PC-3 (cell line): ENCODE measurements at regions not wholly inside any gene's neighbourhood (a gene's known extent, or its start where the extent isn't known, plus 50 kb on each side); places are given as distances from the start of the nearest gene placed in this dataset.
"Not testable (repeated sequence)": the region's sequence is repeated elsewhere in the genome, so short reads cannot be mapped to it uniquely, and the experiment has no call there.

Experiments used
- ATAC-seq: fragments of 200-7000 bp; cut with Tn5 transposase; 2 replicates; pipeline ENCODE4 v1.9.1; 2020; ENCODE audit warnings: mild to moderate bottlenecking, moderate library complexity
- BruUV-seq: library from RNA; stranded (reverse); fragments of 400-500 nt; replicated peaks from 2 replicates; lab custom pipeline; 2021; lab: Mats Ljungman, UMichigan
- CTCF ChIA-PET: fragments of 300-600 bp; sonication (Branson Sonifier 250); formaldehyde crosslinking; loops from one replicate; lab custom pipeline; 2022; ENCODE audit warnings: antibody characterized with exemption; lab: Charles Lee
- POLR2A ChIA-PET: fragments of 300-600 bp; sonication (Branson Sonifier 250); formaldehyde crosslinking; loops from one replicate; lab custom pipeline; 2022; ENCODE audit warnings: antibody characterized with exemption; ENCODE audit not compliant: unreplicated experiment; lab: Charles Lee
- DNase-seq: peaks from one replicate; pipeline ENCODE4 v3.0.0-alpha.2; 2015
- H2AFZ ChIP-seq: fragments of 300-600 bp; sonication (generic); 2 replicates; pipeline ENCODE4 v1.6.0; 2016; ENCODE audit warnings: antibody characterized with exemption, low read length
- H3F3A ChIP-seq: fragments of 300-600 bp; sonication (generic); one replicate; pipeline ENCODE4 v1.6.0; 2017; ENCODE audit warnings: antibody characterized with exemption, low read length, control low read depth, mild to moderate bottlenecking; ENCODE audit not compliant: unreplicated experiment
- H3K27ac ChIP-seq: fragments of 300-600 bp; sonication (generic); 2 replicates; pipeline ENCODE4 v1.5.1; 2016; ENCODE audit warnings: mild to moderate bottlenecking, low read length
- H3K27me3 ChIP-seq: fragments of 300-600 bp; sonication (generic); 2 replicates; pipeline ENCODE4 v1.6.1; 2016; ENCODE audit warnings: low read length, mixed read lengths
- H3K36me3 ChIP-seq: fragments of 300-600 bp; sonication (generic); 2 replicates; pipeline ENCODE4 v1.6.1; 2016; ENCODE audit warnings: low read depth, mixed run types, low read length, mixed read lengths
- H3K4me1 ChIP-seq: fragments of 300-600 bp; sonication (generic); 2 replicates; pipeline ENCODE4 v1.5.1; 2016; ENCODE audit warnings: low read length; ENCODE audit not compliant: insufficient read depth
- H3K4me2 ChIP-seq: fragments of 300-600 bp; sonication (generic); 2 replicates; pipeline ENCODE4 v1.6.0; 2016; ENCODE audit warnings: low read length
- H3K4me3 ChIP-seq: fragments of 300-600 bp; sonication (generic); 2 replicates; pipeline ENCODE4 v1.5.1; 2016; ENCODE audit warnings: mild to moderate bottlenecking, low read length, mixed read lengths
- H3K79me2 ChIP-seq: fragments of 300-600 bp; sonication (generic); 2 replicates; pipeline ENCODE4 v1.6.1; 2017; ENCODE audit warnings: low read length, mixed read lengths
- H3K9ac ChIP-seq: fragments of 300-600 bp; sonication (generic); 2 replicates; pipeline ENCODE4 v1.6.0; 2016; ENCODE audit warnings: mild to moderate bottlenecking, low read length
- H3K9me2 ChIP-seq: fragments of 300-600 bp; sonication (generic); replicated peaks from 2 replicates; pipeline ENCODE4 v1.6.1; 2016; ENCODE audit warnings: mixed run types, low read length, mixed read lengths
- H3K9me3 ChIP-seq: fragments of 300-600 bp; sonication (generic); 2 replicates; pipeline ENCODE4 v1.6.1; 2016; ENCODE audit warnings: low read length, mixed read lengths
- H4K20me1 ChIP-seq: fragments of 300-600 bp; sonication (generic); 2 replicates; pipeline ENCODE4 v1.6.1; 2016; ENCODE audit warnings: low read length, mixed read lengths
- EZH2 ChIP-seq: fragments of 300-600 bp; sonication (generic); IDR thresholded peaks from one replicate; pipeline ENCODE4 v1.6.1; 2017; ENCODE audit warnings: antibody characterized with exemption, mild to moderate bottlenecking, low read length; ENCODE audit not compliant: unreplicated experiment
- EZH2phosphoT487 ChIP-seq: fragments of 300-600 bp; sonication (generic); IDR thresholded peaks from 2 replicates; pipeline ENCODE4 v1.6.1; 2018; ENCODE audit warnings: mild to moderate bottlenecking, antibody characterized with exemption, low read length, borderline replicate concordance
- intact Hi-C: fragments of 100-400 bp; cut with micrococcal nuclease; formaldehyde crosslinking; loops from 2 replicates; pipeline ENCODE4 v1.9.0; 2023
- TF ChIP-seq, protein P1 (sequence below): fragments of 300-600 bp; sonication (generic); conservative IDR thresholded peaks from 2 replicates; pipeline ENCODE4 v1.5.1; 2017; ENCODE audit warnings: antibody characterized with exemption, low read depth, mild to moderate bottlenecking, low read length

DNA sequence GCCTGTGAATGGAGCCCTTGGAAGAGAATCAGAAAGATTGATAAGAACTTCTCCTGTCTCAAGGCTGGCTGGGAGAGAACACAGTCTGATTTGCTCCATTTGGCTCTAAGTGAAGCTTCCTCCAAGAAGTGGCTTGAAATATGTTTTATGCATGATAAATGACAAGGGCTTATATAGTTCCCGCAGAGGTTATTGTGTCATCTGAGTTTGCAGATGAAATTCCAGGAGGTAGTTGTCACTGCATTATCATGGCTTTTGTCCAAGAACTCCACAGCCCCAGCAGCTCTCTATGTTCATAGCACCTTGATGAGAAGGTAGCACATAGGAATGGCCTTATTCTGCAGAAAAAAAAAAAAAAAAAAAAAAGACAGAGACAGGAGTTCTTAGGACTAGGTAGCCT, 108.5 kb downstream of the DACT1 start:
- peak overlapping the region; percentile 60 for H3K4me2 ChIP-seq
- peaks cover 19% of the 10 kb centered on the region for H3F3A ChIP-seq
- H3K27me3 ChIP-seq = no peaks in the 10 kb centered on the region
- H3K9me3 ChIP-seq = no peaks in the 10 kb centered on the region
- H3K9me2 ChIP-seq = no peaks in the 10 kb centered on the region
- ATAC-seq (peak; percentile 69), DNase-seq (peak; percentile 100)
- H3K27ac ChIP-seq = peak overlapping the region; percentile 72
- no peaks in the 10 kb centered on the region for H3K36me3 ChIP-seq
- BruUV-seq = no TSS peak
- no peaks in the 10 kb centered on the region for H4K20me1 ChIP-seq
- POLR2A ChIA-PET = interaction anchor here (0.6 kb wide), 2 partner anchors 37 to 166 kb away, joined by 16 to 24 read pairs; no protein-coding TSS in a partner anchor
- H3K4me3 ChIP-seq = peak overlapping the region; percentile 3; the same call in 1 of the 2 replicates
- peaks cover 69% of the 10 kb centered on the region for H3K4me1 ChIP-seq
- no peaks in the 10 kb centered on the region for H3K79me2 ChIP-seq
- CTCF ChIA-PET = interaction anchor here (0.6 to 1.1 kb wide), 4 partner anchors 14 to 738 kb away, joined by 4 to 24 read pairs (median 8); partner anchors contain the start of genes JKAMP and L3HYPDH
- TF ChIP-seq, protein P1, sequence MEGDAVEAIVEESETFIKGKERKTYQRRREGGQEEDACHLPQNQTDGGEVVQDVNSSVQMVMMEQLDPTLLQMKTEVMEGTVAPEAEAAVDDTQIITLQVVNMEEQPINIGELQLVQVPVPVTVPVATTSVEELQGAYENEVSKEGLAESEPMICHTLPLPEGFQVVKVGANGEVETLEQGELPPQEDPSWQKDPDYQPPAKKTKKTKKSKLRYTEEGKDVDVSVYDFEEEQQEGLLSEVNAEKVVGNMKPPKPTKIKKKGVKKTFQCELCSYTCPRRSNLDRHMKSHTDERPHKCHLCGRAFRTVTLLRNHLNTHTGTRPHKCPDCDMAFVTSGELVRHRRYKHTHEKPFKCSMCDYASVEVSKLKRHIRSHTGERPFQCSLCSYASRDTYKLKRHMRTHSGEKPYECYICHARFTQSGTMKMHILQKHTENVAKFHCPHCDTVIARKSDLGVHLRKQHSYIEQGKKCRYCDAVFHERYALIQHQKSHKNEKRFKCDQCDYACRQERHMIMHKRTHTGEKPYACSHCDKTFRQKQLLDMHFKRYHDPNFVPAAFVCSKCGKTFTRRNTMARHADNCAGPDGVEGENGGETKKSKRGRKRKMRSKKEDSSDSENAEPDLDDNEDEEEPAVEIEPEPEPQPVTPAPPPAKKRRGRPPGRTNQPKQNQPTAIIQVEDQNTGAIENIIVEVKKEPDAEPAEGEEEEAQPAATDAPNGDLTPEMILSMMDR = no peak
- TF ChIP-seq EZH2phosphoT487 = no peak
- TF ChIP-seq EZH2 = no peak
- intact Hi-C loops = loop anchor here (1.0 to 10.0 kb wide), 3 partner anchors 8 to 641 kb away; no protein-coding TSS in a partner anchor
- no peak overlapping the region for H2AFZ ChIP-seq
- peak overlapping the region; percentile 6; the same call in 1 of the 2 replicates for H3K9ac ChIP-seq

DNA sequence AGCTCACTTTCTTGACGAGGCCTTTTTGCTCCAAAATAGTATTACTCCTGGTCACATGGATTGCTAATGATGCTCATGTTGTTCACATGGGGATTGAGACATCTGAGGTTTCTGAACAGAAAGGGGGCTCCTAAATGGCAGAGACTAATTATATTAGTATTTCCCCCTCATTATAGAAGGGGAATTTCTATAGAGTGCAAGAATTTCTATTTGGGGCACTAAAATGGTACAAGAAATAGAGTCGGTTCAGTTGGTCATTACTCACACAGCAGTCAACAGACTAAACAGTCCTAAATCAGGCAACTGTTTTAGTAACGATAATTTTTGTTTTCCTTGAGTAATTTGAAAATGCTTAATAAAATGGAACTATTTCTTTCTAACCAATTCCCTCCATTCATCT, 108.9 kb downstream of the DACT1 start:
- H3K9me3 ChIP-seq = no peaks in the 10 kb centered on the region
- H3K27ac ChIP-seq = peak overlapping the region; percentile 72
- intact Hi-C loops = loop anchor here (1.0 to 10.0 kb wide), 3 partner anchors 8 to 642 kb away; no protein-coding TSS in a partner anchor
- H3K79me2 ChIP-seq = no peaks in the 10 kb centered on the region
- no peak overlapping the region for H2AFZ ChIP-seq
- CTCF ChIA-PET = interaction anchor here (0.7 to 1.1 kb wide), 2 partner anchors 246 to 738 kb away, joined by 4 to 24 read pairs; partner anchors contain the start of genes JKAMP and L3HYPDH
- peaks cover 65% of the 10 kb centered on the region for H3K4me1 ChIP-seq
- H3K27me3 ChIP-seq = no peaks in the 10 kb centered on the region
- H3K36me3 ChIP-seq = no peaks in the 10 kb centered on the region
- H4K20me1 ChIP-seq = no peaks in the 10 kb centered on the region
- peak overlapping the region; percentile 6; the same call in 1 of the 2 replicates for H3K9ac ChIP-seq
- no peak for TF ChIP-seq EZH2
- TF ChIP-seq EZH2phosphoT487 = no peak
- TF ChIP-seq, protein P1 = 0 out of 2 replicates have a peak, but pooled peaks have one; percentile 11
- peaks cover 19% of the 10 kb centered on the region for H3F3A ChIP-seq
- peak overlapping the region; percentile 3; the same call in 1 of the 2 replicates for H3K4me3 ChIP-seq
- no peaks in the 10 kb centered on the region for H3K9me2 ChIP-seq
- POLR2A ChIA-PET = no interaction called here
- DNase-seq = peak; percentile 51
- BruUV-seq = no TSS peak
- no peak for ATAC-seq
- peak overlapping the region; percentile 60 for H3K4me2 ChIP-seq

DNA sequence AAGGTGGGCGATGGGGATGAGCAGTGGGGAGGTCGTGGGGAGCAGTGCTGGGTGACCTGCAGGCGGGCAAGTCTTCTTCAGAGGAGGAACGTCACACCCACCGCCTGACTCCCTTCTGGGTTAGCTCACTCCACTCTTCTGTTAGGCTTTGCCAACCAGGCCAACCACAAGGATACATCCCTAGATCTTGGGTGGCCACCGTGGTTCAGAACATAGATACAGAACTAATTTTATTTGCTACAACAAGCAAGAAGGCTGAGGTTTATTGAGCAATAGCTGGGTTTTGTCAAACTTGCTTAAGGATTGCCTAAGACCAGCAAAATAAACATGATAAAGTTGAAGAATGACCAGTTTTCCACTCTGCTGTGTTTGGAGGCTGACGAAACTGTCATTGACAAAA, 109.4 kb downstream of the DACT1 start:
- POLR2A ChIA-PET = interaction anchor here (0.6 kb wide), 1 partner anchor 396 kb away, joined by 4 read pairs; no protein-coding TSS in a partner anchor
- H3K9ac ChIP-seq = peak overlapping the region; percentile 6; the same call in 1 of the 2 replicates
- peak overlapping the region; percentile 3; the same call in 1 of the 2 replicates for H3K4me3 ChIP-seq
- H3K9me2 ChIP-seq = no peaks in the 10 kb centered on the region
- H3K4me2 ChIP-seq = peak overlapping the region; percentile 60
- DNase-seq = peak; percentile 100
- no peaks in the 10 kb centered on the region for H3K36me3 ChIP-seq
- no TSS peak for BruUV-seq
- peak overlapping the region; percentile 72 for H3K27ac ChIP-seq
- H2AFZ ChIP-seq = no peak overlapping the region
- peaks cover 19% of the 10 kb centered on the region for H3F3A ChIP-seq
- no peaks in the 10 kb centered on the region for H3K9me3 ChIP-seq
- no peaks in the 10 kb centered on the region for H3K27me3 ChIP-seq
- CTCF ChIA-PET = no interaction called here
- TF ChIP-seq EZH2phosphoT487 (no peak), EZH2 (no peak)
- TF ChIP-seq, protein P1 = no peak
- peaks cover 60% of the 10 kb centered on the region for H3K4me1 ChIP-seq
- H3K79me2 ChIP-seq = no peaks in the 10 kb centered on the region
- H4K20me1 ChIP-seq = no peaks in the 10 kb centered on the region
- ATAC-seq = no peak
- intact Hi-C loops = loop anchor here (10.0 kb wide), 1 partner anchor 642 kb away; no protein-coding TSS in a partner anchor

DNA sequence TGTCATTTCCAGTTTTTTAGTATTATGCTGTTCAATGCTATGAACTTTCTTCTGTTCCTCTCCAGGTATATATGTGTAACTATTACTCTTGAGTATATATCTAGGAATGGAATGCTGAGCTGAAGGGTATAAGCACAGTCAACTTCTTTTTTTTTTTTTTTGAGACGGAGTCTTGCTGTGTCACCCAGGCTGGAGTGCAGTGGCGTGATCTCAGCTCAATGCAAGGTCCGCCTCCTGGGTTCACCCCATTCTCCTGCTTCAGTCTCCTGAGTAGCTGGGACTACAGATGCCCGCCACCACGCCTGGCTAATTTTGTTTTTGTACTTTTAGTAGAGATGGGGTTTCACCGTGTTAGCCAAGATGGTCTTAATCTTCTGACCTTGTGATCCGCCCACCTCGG, 110.5 kb downstream of the DACT1 start:
- H3K4me3 ChIP-seq, H3K9me2 ChIP-seq, H3K9me3 ChIP-seq, ATAC-seq, BruUV-seq, H3K36me3 ChIP-seq, H3K9ac ChIP-seq, DNase-seq, H3K27me3 ChIP-seq, H3K4me2 ChIP-seq, POLR2A ChIA-PET, H4K20me1 ChIP-seq, H2AFZ ChIP-seq, H3K79me2 ChIP-seq, CTCF ChIA-PET, H3K27ac ChIP-seq: not testable (repeated sequence)
- intact Hi-C loops = loop anchor here (10.0 kb wide), 1 partner anchor 643 kb away; no protein-coding TSS in a partner anchor
- Histone ChIP-seq H3K4me1 (peaks cover 60% of the 10 kb centered on the region), H3F3A (peaks cover 19% of the 10 kb centered on the region)
